ENCODE measurements at regions not wholly inside any gene's neighbourhood (a gene's known extent, or its start where the extent isn't known, plus 50 kb on each side); places are given as distances from the start of the nearest gene placed in this dataset.

GRCh38 chr15:95825208-95825607 lies 505.3 kb upstream of the NR2F2 start:
- no peak for TF ChIP-seq CTCF (IDR thresholded peaks at IDR 0.05)
- TF ChIP-seq POLR2AphosphoS5 (IDR thresholded peaks at IDR 0.05): no peak
- TF ChIP-seq POLR2A (IDR thresholded peaks at IDR 0.05): no peak
